Fibroblast of pulmonary artery (primary cell): ENCODE measurements at regions not wholly inside any gene's neighbourhood (a gene's known extent, or its start where the extent isn't known, plus 50 kb on each side); places are given as distances from the start of the nearest gene placed in this dataset.
A peak's percentile ranks its signal among the peaks of the same experiment; 100 is the strongest.
"Not testable (repeated sequence)": the region's sequence is repeated elsewhere in the genome, so short reads cannot be mapped to it uniquely, and the experiment has no call there.

Source experiments
- DNase-seq: peaks from one replicate; pipeline ENCODE4 v3.0.0-alpha.2; 2010; ENCODE audit warnings: low read depth
- H3K4me3 ChIP-seq: replicated peaks from 2 replicates; pipeline ENCODE4 v1.5.1; 2011; ENCODE audit warnings: low read depth, mild to moderate bottlenecking, control low read depth, low read length, moderate library complexity
- CTCF ChIP-seq: IDR thresholded peaks from 2 replicates; pipeline ENCODE4 v1.5.1; 2011; ENCODE audit warnings: mild to moderate bottlenecking, control low read depth, low read length, inconsistent platforms; ENCODE audit errors: missing control alignments

GRCh38 chr4:83204731-83205130, 79.9 kb downstream of the COQ2 start:
- no peak overlapping the region for H3K4me3 ChIP-seq
- no peak for DNase-seq
- no peak for TF ChIP-seq CTCF

GRCh38 chr4:83201761-83202160, 82.8 kb downstream of the COQ2 start:
- no peak for DNase-seq
- TF ChIP-seq CTCF, result no peak
- H3K4me3 ChIP-seq, result no peak overlapping the region

GRCh38 chr4:83197555-83198235, 83.2 kb upstream of the PLAC8 start:
- peak; percentile 56 for DNase-seq
- no peak for TF ChIP-seq CTCF
- no peak overlapping the region for H3K4me3 ChIP-seq

GRCh38 chr4:83196921-83197320, 82.4 kb upstream of the PLAC8 start:
- DNase-seq, result no peak
- no peak for TF ChIP-seq CTCF
- no peak overlapping the region for H3K4me3 ChIP-seq

- DNase-seq, result no peak
- H3K4me3 ChIP-seq, result no peak overlapping the region
- TF ChIP-seq CTCF, result no peak
Observed at GRCh38 chr4:83195269-83195668, 80.7 kb upstream of the PLAC8 start.

- DNase-seq, result not testable (repeated sequence)
Observed at GRCh38 chr4:83194588-83194987, 80.1 kb upstream of the PLAC8 start.

GRCh38 chr4:83192634-83193033, 78.1 kb upstream of the PLAC8 start:
- DNase-seq, result no peak
- no peak for TF ChIP-seq CTCF
- no peak overlapping the region for H3K4me3 ChIP-seq

More at GRCh38 chr4:83194588-83194987, 80.1 kb upstream of the PLAC8 start:
- H3K4me3 ChIP-seq, result not testable (repeated sequence)
